Ovary (tissue), 3 donors: ENCODE measurements at regions not wholly inside any gene's neighbourhood (a gene's known extent, or its start where the extent isn't known, plus 50 kb on each side); places are given as distances from the start of the nearest gene placed in this dataset.
"Not testable (repeated sequence)": the region's sequence is repeated elsewhere in the genome, so short reads cannot be mapped to it uniquely, and the experiment has no call there.

ENCODE experiments used
- CTCF ChIP-seq, 3 donors: fragments of 450-650 bp in 2 of 3; fragments of 200-600 bp in 1 of 3; IDR thresholded peaks; one replicate each; pipeline versions ENCODE4 v1.5.1 to v1.8.0; 2016 to 2022; ENCODE audit warnings: antibody characterized with exemption in 3 of 3, mild to moderate bottlenecking in 1 of 3
- POLR2A ChIP-seq: fragments of 450-650 bp; IDR thresholded peaks from one replicate; pipeline ENCODE4 v1.6.1; 2017; ENCODE audit warnings: antibody characterized with exemption, mild to moderate bottlenecking, moderate library complexity
- donor health status: DM: no; HTN: no; CAD: no.

- TF ChIP-seq CTCF (IDR thresholded peaks at IDR 0.05); POLR2A: not testable (repeated sequence)
Observed at GRCh38 chr9:66781240-66781639, 119.3 kb upstream of the ZNF658 start.
